ENCODE measurements at regions not wholly inside any gene's neighbourhood (a gene's known extent, or its start where the extent isn't known, plus 50 kb on each side); places are given as distances from the start of the nearest gene placed in this dataset.

DNA sequence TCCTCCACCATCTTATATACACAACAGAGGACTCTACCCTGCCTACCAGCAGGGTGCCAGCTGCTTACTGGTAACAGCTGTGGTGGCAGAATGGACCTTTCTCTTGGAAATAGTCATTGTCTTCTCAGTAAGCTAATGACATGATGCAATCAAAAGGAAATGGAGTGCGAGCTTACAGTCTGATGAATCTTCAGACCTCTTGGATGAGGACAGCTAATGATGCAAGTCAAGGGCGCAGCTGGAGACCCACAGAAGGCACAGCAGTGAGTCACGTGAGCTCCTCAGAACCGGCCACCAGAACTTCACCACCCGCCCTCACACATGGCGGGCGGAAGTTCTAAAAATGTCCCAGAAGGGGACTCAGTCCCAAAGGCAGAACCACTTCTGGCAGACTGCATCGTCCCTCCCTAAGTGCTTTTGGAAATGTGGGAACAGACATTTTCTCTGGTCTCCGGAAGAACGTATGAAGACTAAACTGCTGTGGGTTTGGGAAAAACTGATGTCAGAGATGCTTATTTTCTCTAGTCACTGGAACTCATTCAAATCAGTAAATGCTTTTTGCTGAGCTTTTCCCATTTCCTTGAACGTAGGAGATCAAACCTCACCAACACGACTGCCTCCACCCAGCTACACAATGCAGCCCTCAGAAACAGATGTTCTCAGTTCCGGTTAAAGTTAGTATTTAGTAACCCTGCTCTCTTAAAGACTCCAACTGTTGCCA, 96.4 kb downstream of the FAS start:
- TF ChIP-seq, protein P1, sequence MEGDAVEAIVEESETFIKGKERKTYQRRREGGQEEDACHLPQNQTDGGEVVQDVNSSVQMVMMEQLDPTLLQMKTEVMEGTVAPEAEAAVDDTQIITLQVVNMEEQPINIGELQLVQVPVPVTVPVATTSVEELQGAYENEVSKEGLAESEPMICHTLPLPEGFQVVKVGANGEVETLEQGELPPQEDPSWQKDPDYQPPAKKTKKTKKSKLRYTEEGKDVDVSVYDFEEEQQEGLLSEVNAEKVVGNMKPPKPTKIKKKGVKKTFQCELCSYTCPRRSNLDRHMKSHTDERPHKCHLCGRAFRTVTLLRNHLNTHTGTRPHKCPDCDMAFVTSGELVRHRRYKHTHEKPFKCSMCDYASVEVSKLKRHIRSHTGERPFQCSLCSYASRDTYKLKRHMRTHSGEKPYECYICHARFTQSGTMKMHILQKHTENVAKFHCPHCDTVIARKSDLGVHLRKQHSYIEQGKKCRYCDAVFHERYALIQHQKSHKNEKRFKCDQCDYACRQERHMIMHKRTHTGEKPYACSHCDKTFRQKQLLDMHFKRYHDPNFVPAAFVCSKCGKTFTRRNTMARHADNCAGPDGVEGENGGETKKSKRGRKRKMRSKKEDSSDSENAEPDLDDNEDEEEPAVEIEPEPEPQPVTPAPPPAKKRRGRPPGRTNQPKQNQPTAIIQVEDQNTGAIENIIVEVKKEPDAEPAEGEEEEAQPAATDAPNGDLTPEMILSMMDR (IDR thresholded peaks at IDR 0.05), result no peak
- ATAC-seq (ENCODE audit: poor library complexity), result no peak
- peak in 3 of 14 experiments; percentile 13 to 57 (median 36) for DNase-seq
- Mint-ChIP-seq H3K9me3 (no peaks in the 10 kb centered on the region), H3K4me3 (peak overlapping the region; percentile 23), H3K4me1 (ENCODE audit: low read depth) (no peaks in the 10 kb centered on the region), H3K36me3 (ENCODE audit: low read depth) (no peaks in the 10 kb centered on the region), H3K27me3 (no peaks in the 10 kb centered on the region), H3K27ac (no peak overlapping the region)
- H3K4me3 ChIP-seq (ENCODE audit: low read length), result no peak overlapping the region
- intact Hi-C loops (cut with DNase I, micrococcal nuclease), result no loop called here
- no peak overlapping the region for H3K27ac ChIP-seq (ENCODE audit: low read depth in 1 of 2, low read length in 2 of 2)
- H3K36me3 ChIP-seq (ENCODE audit: insufficient read depth, low read length), result no peaks in the 10 kb centered on the region
- peaks cover 13% of the 10 kb centered on the region for H3K4me1 ChIP-seq (ENCODE audit: insufficient read depth, low read length)
- CTCF ChIA-PET, result no interaction called here
- H3K9me3 ChIP-seq (ENCODE audit: control insufficient read depth in 1 of 2, insufficient read depth in 1 of 2, low read length in 2 of 2), result no peaks in the 10 kb centered on the region
- POLR2A ChIA-PET, result interaction anchor here (0.6 to 1.2 kb wide), 3 partner anchors 32 to 375 kb away, joined by 3 read pairs; no protein-coding TSS in a partner anchor
- H3K27me3 ChIP-seq (ENCODE audit: control insufficient read depth in 1 of 2, insufficient read depth in 2 of 2, low read length in 2 of 2), result no peaks in the 10 kb centered on the region

DNA sequence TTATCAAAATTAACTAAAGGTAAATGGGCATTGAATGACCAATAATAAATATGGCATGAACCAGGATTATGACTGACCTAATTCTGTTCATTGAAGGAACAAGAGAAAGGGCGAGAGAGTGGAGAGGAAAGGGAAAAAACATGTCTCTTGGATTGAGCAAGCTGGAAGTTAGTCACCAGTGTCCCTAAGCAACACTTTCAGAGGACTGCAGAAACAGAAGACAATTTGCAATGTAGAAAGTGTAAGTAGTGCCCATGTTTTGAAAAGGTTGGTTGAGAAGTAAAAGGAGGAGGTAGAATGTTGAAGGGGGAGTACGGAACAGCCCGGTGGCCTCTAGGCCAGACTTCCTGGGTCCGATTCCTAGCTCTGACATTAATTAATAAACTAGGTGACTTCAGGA, 94.6 kb downstream of the FAS start:
- Histone ChIP-seq H3K4me1 (ENCODE audit: insufficient read depth, low read length) (peaks cover 13% of the 10 kb centered on the region), H3K27ac (ENCODE audit: low read depth in 1 of 2, low read length in 2 of 2) (no peak overlapping the region), H3K4me3 (ENCODE audit: low read length) (no peak overlapping the region), H3K9me3 (ENCODE audit: control insufficient read depth in 1 of 2, insufficient read depth in 1 of 2, low read length in 2 of 2) (no peaks in the 10 kb centered on the region), H3K36me3 (ENCODE audit: insufficient read depth, low read length) (no peaks in the 10 kb centered on the region), H3K27me3 (ENCODE audit: control insufficient read depth in 1 of 2, insufficient read depth in 2 of 2, low read length in 2 of 2) (no peaks in the 10 kb centered on the region)
- ChIA-PET CTCF (no interaction called here), POLR2A (interaction anchor here (1.6 kb wide), 1 partner anchor 329 kb away, joined by 3 read pairs; the partner anchor contains the start of gene IFIT5)
- DNase-seq (peak in 2 of 14 experiments; percentile 24 to 39), ATAC-seq (ENCODE audit: poor library complexity) (no peak)
- peaks cover 5% of the 10 kb centered on the region for H3K4me1 Mint-ChIP-seq (ENCODE audit: low read depth)
- H3K27me3 Mint-ChIP-seq, result no peaks in the 10 kb centered on the region
- TF ChIP-seq, protein P1 (IDR thresholded peaks at IDR 0.05), result no peak
- no peaks in the 10 kb centered on the region for H3K9me3 Mint-ChIP-seq
- no peaks in the 10 kb centered on the region for H3K36me3 Mint-ChIP-seq (ENCODE audit: low read depth)
- intact Hi-C loops (cut with DNase I, micrococcal nuclease), result no loop called here
- H3K27ac Mint-ChIP-seq, result no peak overlapping the region
- no peak overlapping the region for H3K4me3 Mint-ChIP-seq

DNA sequence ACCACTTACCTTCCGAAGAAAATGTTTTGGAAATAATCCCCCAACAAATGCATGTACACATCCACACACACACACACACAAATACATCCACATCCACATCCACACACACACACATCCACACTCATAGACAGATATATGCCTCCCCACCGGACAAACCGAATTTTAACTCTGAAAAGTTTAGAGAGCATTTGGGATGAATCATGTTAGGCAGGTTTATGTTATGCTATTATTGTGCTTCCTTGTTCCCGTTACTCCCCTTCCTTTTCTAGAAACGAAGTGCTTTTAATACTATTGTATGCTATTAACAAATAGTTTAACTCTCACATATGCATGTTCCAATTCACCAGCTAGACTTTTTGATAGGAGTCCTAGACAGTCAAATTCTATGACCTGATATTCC, 91.5 kb downstream of the FAS start:
- Histone ChIP-seq H3K4me1 (ENCODE audit: insufficient read depth, low read length) (peaks cover 12% of the 10 kb centered on the region), H3K27me3 (ENCODE audit: control insufficient read depth in 1 of 2, insufficient read depth in 2 of 2, low read length in 2 of 2) (no peaks in the 10 kb centered on the region), H3K27ac (ENCODE audit: low read depth in 1 of 2, low read length in 2 of 2) (no peak overlapping the region), H3K36me3 (ENCODE audit: insufficient read depth, low read length) (no peaks in the 10 kb centered on the region), H3K9me3 (ENCODE audit: control insufficient read depth in 1 of 2, insufficient read depth in 1 of 2, low read length in 2 of 2) (no peaks in the 10 kb centered on the region), H3K4me3 (ENCODE audit: low read length) (no peak overlapping the region)
- DNase-seq (no peak), ATAC-seq (ENCODE audit: poor library complexity) (no peak)
- H3K4me1 Mint-ChIP-seq (ENCODE audit: low read depth), result peaks cover 5% of the 10 kb centered on the region
- H3K27ac Mint-ChIP-seq, result no peak overlapping the region
- no peaks in the 10 kb centered on the region for H3K9me3 Mint-ChIP-seq
- H3K36me3 Mint-ChIP-seq (ENCODE audit: low read depth), result no peaks in the 10 kb centered on the region
- intact Hi-C loops (cut with DNase I, micrococcal nuclease), result no loop called here
- TF ChIP-seq, protein P1 (IDR thresholded peaks at IDR 0.05), result no peak
- ChIA-PET POLR2A (no interaction called here), CTCF (no interaction called here)
- no peak overlapping the region for H3K4me3 Mint-ChIP-seq
- H3K27me3 Mint-ChIP-seq, result no peaks in the 10 kb centered on the region

Data from CD4-positive, alpha-beta T cell (primary cell).